DOHH2 (cell line): ENCODE measurements at regions not wholly inside any gene's neighbourhood (a gene's known extent, or its start where the extent isn't known, plus 50 kb on each side); places are given as distances from the start of the nearest gene placed in this dataset.

ENCODE experiments used
- H3F3A ChIP-seq: fragments of 200-600 bp; sonication (generic), shearing (Covaris generic); 2 replicates; pipeline ENCODE4 v1.6.0; 2016; ENCODE audit warnings: antibody characterized with exemption, mild to moderate bottlenecking; ENCODE audit not compliant: control insufficient read depth, insufficient read depth
- H3K27ac ChIP-seq: fragments of 200-600 bp; sonication (generic); 2 replicates; pipeline ENCODE4 v1.5.1; 2014; ENCODE audit warnings: low read depth, mild to moderate bottlenecking, low read length, moderate library complexity
- H3K27me3 ChIP-seq: fragments of 200-600 bp; sonication (generic); 2 replicates; pipeline ENCODE4 v1.6.1; 2014; ENCODE audit warnings: mild to moderate bottlenecking, low read length, mixed read lengths; ENCODE audit not compliant: control insufficient read depth
- H3K36me3 ChIP-seq: fragments of 200-600 bp; sonication (generic); 2 replicates; pipeline ENCODE4 v1.6.1; 2014; ENCODE audit warnings: mild to moderate bottlenecking, low read length, moderate library complexity, mixed read lengths; ENCODE audit not compliant: control insufficient read depth
- H3K4me1 ChIP-seq: fragments of 200-600 bp; sonication (generic); 2 replicates; pipeline ENCODE4 v1.6.1; 2014; ENCODE audit warnings: mild to moderate bottlenecking, low read length, mixed read lengths; ENCODE audit not compliant: control insufficient read depth
- H3K4me2 ChIP-seq: fragments of 200-600 bp; sonication (generic); 2 replicates; pipeline ENCODE4 v1.6.0; 2014; ENCODE audit warnings: mild to moderate bottlenecking, low read length, moderate library complexity
- H3K4me3 ChIP-seq: fragments of 200-600 bp; sonication (generic); 2 replicates; pipeline ENCODE4 v1.5.1; 2014; ENCODE audit warnings: mild to moderate bottlenecking, low read length, mixed read lengths
- H3K79me2 ChIP-seq: fragments of 200-600 bp; sonication (generic); 2 replicates; pipeline ENCODE4 v1.6.1; 2014; ENCODE audit warnings: mild to moderate bottlenecking, low read length, mixed read lengths; ENCODE audit not compliant: control insufficient read depth
- H3K9me2 ChIP-seq: fragments of 200-600 bp; sonication (generic); replicated peaks from 2 replicates; pipeline ENCODE4 v1.6.1; 2014; ENCODE audit warnings: mild to moderate bottlenecking, low read length, mixed read lengths; ENCODE audit not compliant: control insufficient read depth
- H3K9me3 ChIP-seq: fragments of 200-600 bp; sonication (generic); 2 replicates; pipeline ENCODE4 v1.6.1; 2014; ENCODE audit warnings: antibody characterized with exemption, low read length, mixed read lengths; ENCODE audit not compliant: control insufficient read depth, insufficient read depth
- H4K20me1 ChIP-seq: fragments of 200-600 bp; sonication (generic); 2 replicates; pipeline ENCODE4 v1.6.0; 2014; ENCODE audit warnings: low read depth, mild to moderate bottlenecking, antibody characterized with exemption, low read length, moderate library complexity; ENCODE audit not compliant: control insufficient read depth, insufficient read depth
- CTCF ChIP-seq: fragments of 200-600 bp; sonication (generic); IDR thresholded peaks from one replicate; pipeline ENCODE4 v1.5.1; 2014; ENCODE audit warnings: antibody characterized with exemption, mild to moderate bottlenecking, low read depth, low read length; ENCODE audit not compliant: poor library complexity, severe bottlenecking
- EZH2phosphoT487 ChIP-seq: fragments of 200-600 bp; sonication (generic); IDR thresholded peaks from 2 replicates; pipeline ENCODE4 v1.6.1; 2017; ENCODE audit warnings: borderline replicate concordance, mild to moderate bottlenecking, antibody characterized with exemption, low read length, moderate library complexity, mixed read lengths

- H3F3A ChIP-seq: no peaks in the 10 kb centered on the region
- TF ChIP-seq EZH2phosphoT487: no peak
- no peak for TF ChIP-seq CTCF
- H3K9me2 ChIP-seq: no peaks in the 10 kb centered on the region
- H3K27me3 ChIP-seq: no peaks in the 10 kb centered on the region
- no peaks in the 10 kb centered on the region for H3K79me2 ChIP-seq
- H3K4me3 ChIP-seq: no peak overlapping the region
- no peaks in the 10 kb centered on the region for H3K4me1 ChIP-seq
- H3K27ac ChIP-seq: no peak overlapping the region
- no peaks in the 10 kb centered on the region for H4K20me1 ChIP-seq
- H3K36me3 ChIP-seq: no peaks in the 10 kb centered on the region
- no peak overlapping the region for H3K4me2 ChIP-seq
- no peaks in the 10 kb centered on the region for H3K9me3 ChIP-seq
Observed at GRCh38 chr2:65919550-65920188, 487.3 kb upstream of the SPRED2 start.

- no peaks in the 10 kb centered on the region for H3K9me2 ChIP-seq
- no peaks in the 10 kb centered on the region for H3K27me3 ChIP-seq
- H3K4me2 ChIP-seq: no peak overlapping the region
- no peak overlapping the region for H3K4me3 ChIP-seq
- no peaks in the 10 kb centered on the region for H3F3A ChIP-seq
- H4K20me1 ChIP-seq: no peaks in the 10 kb centered on the region
- H3K4me1 ChIP-seq: no peaks in the 10 kb centered on the region
- no peak overlapping the region for H3K27ac ChIP-seq
- H3K36me3 ChIP-seq: no peaks in the 10 kb centered on the region
- H3K9me3 ChIP-seq: no peaks in the 10 kb centered on the region
- no peaks in the 10 kb centered on the region for H3K79me2 ChIP-seq
- TF ChIP-seq CTCF (no peak), EZH2phosphoT487 (no peak)
Observed at GRCh38 chr2:65918760-65919187, 486.4 kb upstream of the SPRED2 start.

- H4K20me1 ChIP-seq: no peaks in the 10 kb centered on the region
- H3K36me3 ChIP-seq: no peaks in the 10 kb centered on the region
- no peaks in the 10 kb centered on the region for H3K9me2 ChIP-seq
- no peak overlapping the region for H3K4me2 ChIP-seq
- no peaks in the 10 kb centered on the region for H3F3A ChIP-seq
- no peaks in the 10 kb centered on the region for H3K27me3 ChIP-seq
- H3K4me1 ChIP-seq: no peaks in the 10 kb centered on the region
- no peak overlapping the region for H3K4me3 ChIP-seq
- no peak overlapping the region for H3K27ac ChIP-seq
- no peaks in the 10 kb centered on the region for H3K79me2 ChIP-seq
- no peaks in the 10 kb centered on the region for H3K9me3 ChIP-seq
- TF ChIP-seq CTCF (no peak), EZH2phosphoT487 (no peak)
Observed at GRCh38 chr2:65917986-65918385, 485.6 kb upstream of the SPRED2 start.
